GM12878 (cell line): ENCODE measurements at regions not wholly inside any gene's neighbourhood (a gene's known extent, or its start where the extent isn't known, plus 50 kb on each side); places are given as distances from the start of the nearest gene placed in this dataset.

Experiments
- CTCF ChIP-seq, 3 experiments: IDR thresholded peaks in 2 of 3; conservative IDR thresholded peaks in 1 of 3; 2 replicates each; pipeline ENCODE4 v1.5.1; 2011; ENCODE audit warnings: low read depth in 3 of 3, low read length in 3 of 3, mild to moderate bottlenecking in 3 of 3, control low read depth in 2 of 3, moderate library complexity in 2 of 3, inconsistent platforms in 1 of 3, mixed read lengths in 1 of 3; ENCODE audit not compliant: control insufficient read depth in 2 of 3, insufficient read depth in 1 of 3; ENCODE audit errors: extremely low read depth in 1 of 3
- POLR2A ChIP-seq: IDR thresholded peaks from 2 replicates; pipeline ENCODE4 v1.6.1; 2011; ENCODE audit warnings: low read depth, mild to moderate bottlenecking, low read length
- TARDBP ChIP-seq: IDR thresholded peaks from 2 replicates; pipeline ENCODE4 v1.6.1; 2016; ENCODE audit warnings: borderline replicate concordance
- ZNF274 ChIP-seq: IDR thresholded peaks from one replicate; pipeline ENCODE4 v1.8.0; 2011; ENCODE audit not compliant: insufficient read length, insufficient read depth

DNA sequence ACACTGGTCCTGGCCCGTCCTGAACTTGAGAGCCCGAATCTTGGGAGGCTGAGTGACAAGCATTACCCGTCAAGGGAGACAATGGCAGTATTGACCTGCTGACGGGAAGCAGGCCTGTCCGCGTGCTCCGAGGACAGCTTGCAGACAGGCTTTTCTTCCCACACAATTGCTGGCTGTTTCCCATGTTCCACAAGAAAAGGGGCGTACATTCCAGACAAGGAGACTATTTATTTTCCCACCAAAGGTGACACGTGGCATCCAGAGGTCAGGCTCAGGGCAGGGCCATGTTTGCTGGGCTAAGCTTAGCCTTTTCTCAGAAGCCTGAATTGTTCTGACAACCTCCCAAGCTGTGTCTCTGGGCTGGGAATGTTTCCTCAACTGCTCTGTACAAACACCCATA lies 86.9 kb upstream of the SPON1 start:
- TF ChIP-seq CTCF (IDR thresholded peaks at IDR 0.05 in 2 of 3, conservative IDR thresholded peaks at IDR 0.05 in 1 of 3; ENCODE audit: control insufficient read depth in 2 of 3, extremely low read depth in 1 of 3, insufficient read depth in 1 of 3, low read depth in 3 of 3, low read length in 3 of 3) (no peak), POLR2A (no peak), ZNF274 (no peak), TARDBP (no peak)
